ENCODE measurements at regions not wholly inside any gene's neighbourhood (a gene's known extent, or its start where the extent isn't known, plus 50 kb on each side); places are given as distances from the start of the nearest gene placed in this dataset.

- no peak for TF ChIP-seq CTCF (IDR thresholded peaks at IDR 0.05)
- TF ChIP-seq ZFX (IDR thresholded peaks at IDR 0.05; ENCODE audit: borderline replicate concordance), result no peak
Measured at GRCh38 chr7:159263430-159263829, 118.8 kb upstream of the VIPR2 start.
